SK-N-SH (cell line): ENCODE measurements at regions not wholly inside any gene's neighbourhood (a gene's known extent, or its start where the extent isn't known, plus 50 kb on each side); places are given as distances from the start of the nearest gene placed in this dataset.

Source experiments
- CTCF ChIA-PET: fragments of 300-600, 350-600 bp; formaldehyde crosslinking; extraction: SDS; loops from one replicate; lab custom pipeline; 2021; lab: Yijun Ruan, JAX
- POLR2A ChIA-PET: fragments of 350-600 bp; sonication (Branson Sonifier 250); formaldehyde crosslinking; extraction: SDS; loops from one replicate; lab custom pipeline; 2020; ENCODE audit warnings: antibody characterized with exemption, inconsistent platforms; lab: Yijun Ruan, JAX
- DNase-seq: peaks from one replicate; pipeline ENCODE4 v3.0.0; 2012
- H2AFZ ChIP-seq: fragments of 200-600 bp; sonication (generic); 2 replicates; pipeline ENCODE4 v1.8.1; 2016; ENCODE audit warnings: antibody characterized with exemption, mild to moderate bottlenecking, low read depth
- H3F3A ChIP-seq: fragments of 200-600 bp; sonication (generic); replicated peaks from 2 replicates; pipeline ENCODE3; 2016; ENCODE audit warnings: antibody characterized with exemption, mild to moderate bottlenecking; ENCODE audit not compliant: insufficient read depth
- H3K27ac ChIP-seq, 2 experiments: fragments of 200-500 bp in 1 of 2; fragments of 200-600 bp in 1 of 2; sonication (Bioruptor generic) in 1 of 2; sonication (generic), shearing (Covaris generic) in 1 of 2; 2 replicates each; pipeline versions ENCODE4 v1.5.1 to v1.6.1; 2014 to 2016; ENCODE audit warnings: low read depth in 2 of 2, inconsistent platforms in 1 of 2, low read length in 1 of 2, mild to moderate bottlenecking in 1 of 2, mixed read lengths in 1 of 2
- H3K27me3 ChIP-seq: fragments of 200-600 bp; sonication (generic), shearing (Covaris generic); 2 replicates; pipeline ENCODE4 v1.6.1; 2016; ENCODE audit warnings: mixed run types; ENCODE audit not compliant: insufficient read depth
- H3K36me3 ChIP-seq, 2 experiments: fragments of 200-500 bp in 1 of 2; fragments of 200-600 bp in 1 of 2; sonication (Bioruptor generic) in 1 of 2; sonication (generic) in 1 of 2; replicated peaks in 1 of 2; 2 replicates each; pipeline versions ENCODE3 to v1.5.1; 2014 to 2016; ENCODE audit warnings: low read length in 1 of 2, mild to moderate bottlenecking in 1 of 2; ENCODE audit not compliant: insufficient read depth in 2 of 2, control insufficient read depth in 1 of 2
- H3K4me1 ChIP-seq, 2 experiments: fragments of 200-500 bp in 1 of 2; fragments of 200-600 bp in 1 of 2; sonication (Bioruptor generic) in 1 of 2; sonication (generic), shearing (Covaris generic) in 1 of 2; 2 replicates each; pipeline versions ENCODE4 v1.5.1 to v1.6.1; 2014 to 2016; ENCODE audit warnings: low read depth in 1 of 2, low read length in 1 of 2, mixed run types in 1 of 2; ENCODE audit not compliant: insufficient read depth in 2 of 2, control insufficient read depth in 1 of 2
- H3K4me2 ChIP-seq: fragments of 200-600 bp; sonication (generic), shearing (Covaris generic); 2 replicates; pipeline ENCODE4 v1.6.1; 2017; ENCODE audit warnings: mixed run types
- H3K4me3 ChIP-seq, 2 experiments: fragments of 200-500 bp in 1 of 2; fragments of 200-600 bp in 1 of 2; sonication (Bioruptor generic) in 1 of 2; sonication (generic), shearing (Covaris generic) in 1 of 2; 2 replicates each; pipeline versions ENCODE4 v1.5.1 to v1.8.1; 2014 to 2016; ENCODE audit warnings: low read depth in 2 of 2, inconsistent platforms in 1 of 2, low read length in 1 of 2, mild to moderate bottlenecking in 1 of 2, mixed read lengths in 1 of 2, moderate library complexity in 1 of 2
- H3K79me2 ChIP-seq: fragments of 200-600 bp; sonication (generic); 2 replicates; pipeline ENCODE4 v1.8.1; 2017; ENCODE audit warnings: mild to moderate bottlenecking; ENCODE audit not compliant: insufficient read depth
- H3K9ac ChIP-seq: fragments of 200-600 bp; sonication (generic); 2 replicates; pipeline ENCODE4 v1.6.1; 2017; ENCODE audit warnings: mixed run types
- H3K9me2 ChIP-seq: fragments of 200-600 bp; sonication (generic); 2 replicates; pipeline ENCODE4 v1.6.1; 2017; ENCODE audit warnings: mixed run types
- H3K9me3 ChIP-seq: fragments of 200-600 bp; sonication (generic); 2 replicates; pipeline ENCODE4 v1.6.1; 2017; ENCODE audit warnings: mixed run types, mild to moderate bottlenecking, moderate library complexity
- H4K20me1 ChIP-seq: fragments of 200-600 bp; sonication (generic); 2 replicates; pipeline ENCODE4 v1.6.1; 2017; ENCODE audit warnings: mild to moderate bottlenecking, mixed run types; ENCODE audit not compliant: insufficient read depth
- ELF1 ChIP-seq: IDR thresholded peaks from 2 replicates; pipeline ENCODE4 v1.4.0; 2012
- EP300 ChIP-seq, 2 experiments: IDR thresholded peaks; 2 replicates each; pipeline versions ENCODE4 v1.4.0 to v1.6.1; 2012; ENCODE audit warnings: borderline replicate concordance in 1 of 2, low read depth in 1 of 2, low read length in 1 of 2
- EZH2phosphoT487 ChIP-seq: fragments of 200-600 bp; sonication (generic); IDR thresholded peaks from 2 replicates; pipeline ENCODE4 v1.6.1; 2017; ENCODE audit warnings: low read depth, mixed run types, mild to moderate bottlenecking, antibody characterized with exemption, moderate library complexity, borderline replicate concordance
- FOXJ3 ChIP-seq: sonication (generic); formaldehyde crosslinking; IDR thresholded peaks from 2 replicates; pipeline ENCODE4 v1.5.1; 2020; ENCODE audit warnings: mild to moderate bottlenecking, missing genetic modification reagents
- JUND ChIP-seq: IDR thresholded peaks from 2 replicates; pipeline ENCODE4 v1.4.0; 2012
- MEF2A ChIP-seq: IDR thresholded peaks from 2 replicates; pipeline ENCODE4 v1.4.0; 2012; ENCODE audit warnings: low read depth, borderline replicate concordance
- POLR2AphosphoS5 ChIP-seq: IDR thresholded peaks from 2 replicates; pipeline ENCODE4 v1.6.1; 2012; ENCODE audit warnings: low read depth, low read length
- SIN3A ChIP-seq: IDR thresholded peaks from 2 replicates; pipeline ENCODE4 v1.6.1; 2012; ENCODE audit warnings: low read depth, mild to moderate bottlenecking, low read length, moderate library complexity, borderline replicate concordance
- SMC3 ChIP-seq: IDR thresholded peaks from 2 replicates; pipeline ENCODE4 v1.6.1; 2012; ENCODE audit warnings: low read depth, low read length, improper control_type of control experiment
- TAF1 ChIP-seq: IDR thresholded peaks from 2 replicates; pipeline ENCODE4 v1.6.1; 2012; ENCODE audit warnings: low read depth, mild to moderate bottlenecking, low read length, moderate library complexity, borderline replicate concordance
- TCF12 ChIP-seq: IDR thresholded peaks from 2 replicates; pipeline ENCODE4 v1.4.0; 2012
- YY1 ChIP-seq: IDR thresholded peaks from 2 replicates; pipeline ENCODE4 v1.4.0; 2012; ENCODE audit warnings: low read depth, mild to moderate bottlenecking
- WGBS: methylation state at CpG from one replicate; pipeline ENCODE4 v1.1.6; 2017; ENCODE audit warnings: low lambda C conversion rate; 5-methylcytosine and 5-hydroxymethylcytosine counted together
- TF ChIP-seq, protein P1 (sequence below): fragments of 200-600 bp; sonication (generic); IDR thresholded peaks from 2 replicates; pipeline ENCODE4 v1.6.1; 2017; ENCODE audit warnings: antibody characterized with exemption, mild to moderate bottlenecking, moderate library complexity
- TF ChIP-seq, protein P2 (sequence below): IDR thresholded peaks from 2 replicates; pipeline ENCODE4; 2012
- TF ChIP-seq, protein P3 (sequence below): IDR thresholded peaks from 2 replicates; pipeline ENCODE4 v1.4.0; 2012; ENCODE audit warnings: low read depth, borderline replicate concordance
- TF ChIP-seq, protein P4 (sequence below): fragments of 150-350 bp; IDR thresholded peaks from 2 replicates; pipeline ENCODE4 v1.6.1; 2017; ENCODE audit warnings: antibody characterized with exemption, low read length, low read depth, borderline replicate concordance
- TF ChIP-seq, protein P5 (sequence below): IDR thresholded peaks from 2 replicates; pipeline ENCODE4 v1.4.0; 2012; ENCODE audit warnings: low read depth
- TF ChIP-seq, protein P6 (sequence below): IDR thresholded peaks from 2 replicates; pipeline ENCODE4 v1.4.0; 2012; ENCODE audit warnings: low read depth, borderline replicate concordance

DNA sequence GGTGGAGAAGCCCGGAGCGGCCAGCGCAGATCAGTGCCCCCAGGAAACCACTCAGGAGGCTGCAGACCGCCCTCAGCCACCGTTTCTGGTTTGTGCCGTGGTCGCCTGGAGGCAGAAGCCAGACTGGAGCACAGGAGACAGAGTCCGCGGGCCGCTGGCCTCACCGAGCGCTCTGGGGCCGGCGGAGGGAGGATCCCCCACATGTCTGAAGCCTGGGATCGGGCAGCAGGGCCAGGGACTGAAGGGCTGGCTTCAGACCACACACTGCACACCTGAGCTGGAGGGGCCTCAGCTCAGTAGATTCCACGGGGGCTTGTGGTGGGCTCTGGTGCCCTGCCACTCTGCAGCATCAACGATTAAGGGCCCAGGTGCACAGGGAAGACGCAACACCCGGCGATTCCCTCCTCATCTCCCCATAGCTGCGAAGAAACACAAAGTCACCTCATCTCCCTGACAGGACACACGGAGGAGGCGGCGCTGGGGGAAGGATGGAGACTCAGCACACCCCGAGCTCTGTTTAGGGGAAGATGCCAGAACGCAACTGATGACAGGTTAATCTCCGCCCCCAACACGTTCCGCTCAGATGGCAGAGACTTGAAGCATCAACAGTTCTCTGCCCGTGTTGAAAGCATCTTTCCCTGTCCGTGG, 408.1 kb downstream of the GALR1 start:
- 33% methylated on average over 24 of the region's 31 CpGs for WGBS
- Histone ChIP-seq H4K20me1 (no peaks in the 10 kb centered on the region), H3K4me1 (no peaks in the 10 kb centered on the region), H3K4me2 (no peak overlapping the region), H3K27ac (no peak overlapping the region), H3F3A (no peaks in the 10 kb centered on the region), H3K9me3 (no peaks in the 10 kb centered on the region), H3K36me3 (no peaks in the 10 kb centered on the region), H3K79me2 (no peaks in the 10 kb centered on the region), H3K4me3 (no peak overlapping the region), H2AFZ (no peak overlapping the region), H3K27me3 (no peaks in the 10 kb centered on the region), H3K9ac (no peak overlapping the region), H3K9me2 (no peaks in the 10 kb centered on the region)
- ChIA-PET CTCF (no interaction called here), POLR2A (no interaction called here)
- no peak for TF ChIP-seq EP300 (IDR thresholded peaks at IDR 0.05; ENCODE audit: borderline replicate concordance in 1 of 2, low read depth in 1 of 2, low read length in 1 of 2)
- TF ChIP-seq JUND: no peak
- TF ChIP-seq MEF2A: no peak
- TF ChIP-seq POLR2AphosphoS5: no peak
- no peak for TF ChIP-seq TAF1
- TF ChIP-seq, protein P1, sequence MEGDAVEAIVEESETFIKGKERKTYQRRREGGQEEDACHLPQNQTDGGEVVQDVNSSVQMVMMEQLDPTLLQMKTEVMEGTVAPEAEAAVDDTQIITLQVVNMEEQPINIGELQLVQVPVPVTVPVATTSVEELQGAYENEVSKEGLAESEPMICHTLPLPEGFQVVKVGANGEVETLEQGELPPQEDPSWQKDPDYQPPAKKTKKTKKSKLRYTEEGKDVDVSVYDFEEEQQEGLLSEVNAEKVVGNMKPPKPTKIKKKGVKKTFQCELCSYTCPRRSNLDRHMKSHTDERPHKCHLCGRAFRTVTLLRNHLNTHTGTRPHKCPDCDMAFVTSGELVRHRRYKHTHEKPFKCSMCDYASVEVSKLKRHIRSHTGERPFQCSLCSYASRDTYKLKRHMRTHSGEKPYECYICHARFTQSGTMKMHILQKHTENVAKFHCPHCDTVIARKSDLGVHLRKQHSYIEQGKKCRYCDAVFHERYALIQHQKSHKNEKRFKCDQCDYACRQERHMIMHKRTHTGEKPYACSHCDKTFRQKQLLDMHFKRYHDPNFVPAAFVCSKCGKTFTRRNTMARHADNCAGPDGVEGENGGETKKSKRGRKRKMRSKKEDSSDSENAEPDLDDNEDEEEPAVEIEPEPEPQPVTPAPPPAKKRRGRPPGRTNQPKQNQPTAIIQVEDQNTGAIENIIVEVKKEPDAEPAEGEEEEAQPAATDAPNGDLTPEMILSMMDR: no peak
- no peak for TF ChIP-seq ELF1
- TF ChIP-seq YY1: no peak
- no peak for TF ChIP-seq EZH2phosphoT487
- TF ChIP-seq, protein P2, sequence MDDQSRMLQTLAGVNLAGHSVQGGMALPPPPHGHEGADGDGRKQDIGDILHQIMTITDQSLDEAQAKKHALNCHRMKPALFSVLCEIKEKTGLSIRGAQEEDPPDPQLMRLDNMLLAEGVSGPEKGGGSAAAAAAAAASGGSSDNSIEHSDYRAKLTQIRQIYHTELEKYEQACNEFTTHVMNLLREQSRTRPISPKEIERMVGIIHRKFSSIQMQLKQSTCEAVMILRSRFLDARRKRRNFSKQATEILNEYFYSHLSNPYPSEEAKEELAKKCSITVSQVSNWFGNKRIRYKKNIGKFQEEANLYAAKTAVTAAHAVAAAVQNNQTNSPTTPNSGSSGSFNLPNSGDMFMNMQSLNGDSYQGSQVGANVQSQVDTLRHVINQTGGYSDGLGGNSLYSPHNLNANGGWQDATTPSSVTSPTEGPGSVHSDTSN: no peak
- no peak for TF ChIP-seq TCF12
- TF ChIP-seq, protein P3, sequence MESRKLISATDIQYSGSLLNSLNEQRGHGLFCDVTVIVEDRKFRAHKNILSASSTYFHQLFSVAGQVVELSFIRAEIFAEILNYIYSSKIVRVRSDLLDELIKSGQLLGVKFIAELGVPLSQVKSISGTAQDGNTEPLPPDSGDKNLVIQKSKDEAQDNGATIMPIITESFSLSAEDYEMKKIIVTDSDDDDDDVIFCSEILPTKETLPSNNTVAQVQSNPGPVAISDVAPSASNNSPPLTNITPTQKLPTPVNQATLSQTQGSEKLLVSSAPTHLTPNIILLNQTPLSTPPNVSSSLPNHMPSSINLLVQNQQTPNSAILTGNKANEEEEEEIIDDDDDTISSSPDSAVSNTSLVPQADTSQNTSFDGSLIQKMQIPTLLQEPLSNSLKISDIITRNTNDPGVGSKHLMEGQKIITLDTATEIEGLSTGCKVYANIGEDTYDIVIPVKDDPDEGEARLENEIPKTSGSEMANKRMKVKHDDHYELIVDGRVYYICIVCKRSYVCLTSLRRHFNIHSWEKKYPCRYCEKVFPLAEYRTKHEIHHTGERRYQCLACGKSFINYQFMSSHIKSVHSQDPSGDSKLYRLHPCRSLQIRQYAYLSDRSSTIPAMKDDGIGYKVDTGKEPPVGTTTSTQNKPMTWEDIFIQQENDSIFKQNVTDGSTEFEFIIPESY: no peak
- DNase-seq: no peak

DNA sequence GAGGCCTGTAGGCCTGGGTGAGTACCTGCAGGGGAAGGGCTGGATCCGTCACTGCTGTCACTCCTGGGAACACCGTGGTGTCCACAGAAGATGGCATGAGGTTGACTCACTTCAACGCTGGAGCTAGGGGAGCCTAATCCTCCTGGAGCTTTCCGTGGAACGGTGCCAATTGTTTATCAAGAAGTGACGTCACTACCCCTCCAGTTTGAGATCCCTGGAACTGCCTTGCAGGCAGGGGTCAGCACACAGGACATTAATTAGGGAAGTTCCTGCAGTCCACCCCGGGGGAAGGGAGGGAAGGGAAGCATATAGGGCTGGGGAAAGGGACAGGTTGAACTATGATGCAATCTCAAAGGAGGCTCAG, 408.6 kb downstream of the GALR1 start:
- no peaks in the 10 kb centered on the region for H3F3A ChIP-seq
- no peak overlapping the region for H3K27ac ChIP-seq
- no peaks in the 10 kb centered on the region for H3K9me3 ChIP-seq
- no peaks in the 10 kb centered on the region for H3K79me2 ChIP-seq
- POLR2A ChIA-PET: no interaction called here
- no peak overlapping the region for H2AFZ ChIP-seq
- WGBS: 10% methylated on average over 2 of the region's 7 CpGs
- no peak overlapping the region for H3K4me3 ChIP-seq
- CTCF ChIA-PET: interaction anchor here (1.4 kb wide), 1 partner anchor 8 kb away, joined by 3 read pairs; no protein-coding TSS in a partner anchor
- H4K20me1 ChIP-seq: no peaks in the 10 kb centered on the region
- no peaks in the 10 kb centered on the region for H3K4me1 ChIP-seq
- no peaks in the 10 kb centered on the region for H3K27me3 ChIP-seq
- H3K36me3 ChIP-seq: no peaks in the 10 kb centered on the region
- H3K9ac ChIP-seq: no peak overlapping the region
- no peak overlapping the region for H3K4me2 ChIP-seq
- no peak for DNase-seq
- H3K9me2 ChIP-seq: no peaks in the 10 kb centered on the region
- no peak for TF ChIP-seq TAF1
- TF ChIP-seq SIN3A: no peak
- no peak for TF ChIP-seq EZH2phosphoT487
- no peak for TF ChIP-seq SMC3
- TF ChIP-seq, protein P4, sequence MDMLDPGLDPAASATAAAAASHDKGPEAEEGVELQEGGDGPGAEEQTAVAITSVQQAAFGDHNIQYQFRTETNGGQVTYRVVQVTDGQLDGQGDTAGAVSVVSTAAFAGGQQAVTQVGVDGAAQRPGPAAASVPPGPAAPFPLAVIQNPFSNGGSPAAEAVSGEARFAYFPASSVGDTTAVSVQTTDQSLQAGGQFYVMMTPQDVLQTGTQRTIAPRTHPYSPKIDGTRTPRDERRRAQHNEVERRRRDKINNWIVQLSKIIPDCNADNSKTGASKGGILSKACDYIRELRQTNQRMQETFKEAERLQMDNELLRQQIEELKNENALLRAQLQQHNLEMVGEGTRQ: no peak
- no peak for TF ChIP-seq JUND
- TF ChIP-seq, protein P5, sequence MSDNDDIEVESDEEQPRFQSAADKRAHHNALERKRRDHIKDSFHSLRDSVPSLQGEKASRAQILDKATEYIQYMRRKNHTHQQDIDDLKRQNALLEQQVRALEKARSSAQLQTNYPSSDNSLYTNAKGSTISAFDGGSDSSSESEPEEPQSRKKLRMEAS: no peak
- TF ChIP-seq, protein P6, sequence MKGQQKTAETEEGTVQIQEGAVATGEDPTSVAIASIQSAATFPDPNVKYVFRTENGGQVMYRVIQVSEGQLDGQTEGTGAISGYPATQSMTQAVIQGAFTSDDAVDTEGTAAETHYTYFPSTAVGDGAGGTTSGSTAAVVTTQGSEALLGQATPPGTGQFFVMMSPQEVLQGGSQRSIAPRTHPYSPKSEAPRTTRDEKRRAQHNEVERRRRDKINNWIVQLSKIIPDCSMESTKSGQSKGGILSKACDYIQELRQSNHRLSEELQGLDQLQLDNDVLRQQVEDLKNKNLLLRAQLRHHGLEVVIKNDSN: no peak
- TF ChIP-seq, protein P1: no peak
- TF ChIP-seq FOXJ3 (CRISPR knock-in tag): no peak
